Coronary artery (tissue), 2 donors: ENCODE measurements at regions not wholly inside any gene's neighbourhood (a gene's known extent, or its start where the extent isn't known, plus 50 kb on each side); places are given as distances from the start of the nearest gene placed in this dataset.
"Not testable (repeated sequence)": the region's sequence is repeated elsewhere in the genome, so short reads cannot be mapped to it uniquely, and the experiment has no call there.

ENCODE experiments used
- DNase-seq: peaks from one replicate; pipeline ENCODE4 v3.0.0-alpha.2; 2017; ENCODE audit warnings: low spot score
- H3K27ac ChIP-seq, 2 donors: fragments of 200-600 bp; sonication (generic); one replicate each; pipeline ENCODE4 v1.5.1; 2016 to 2019
- H3K4me3 ChIP-seq: fragments of 200-600 bp; sonication (generic); 2 replicates; pipeline ENCODE4 v1.5.1; 2016; ENCODE audit warnings: mild to moderate bottlenecking, moderate library complexity
- CTCF ChIP-seq: fragments of 200-600 bp; sonication (generic); IDR thresholded peaks from one replicate; pipeline ENCODE4 v1.5.1; 2019; ENCODE audit warnings: antibody characterized with exemption

- no peak overlapping the region for H3K27ac ChIP-seq
Observed at GRCh38 chr5:32869216-32869615, 158.1 kb downstream of the NPR3 start.

GRCh38 chr5:32876791-32877190 lies 165.7 kb downstream of the NPR3 start:
- DNase-seq: no peak
- no peak overlapping the region for H3K4me3 ChIP-seq
- no peak for TF ChIP-seq CTCF

More at GRCh38 chr5:32869216-32869615, 158.1 kb downstream of the NPR3 start:
- no peak overlapping the region for H3K4me3 ChIP-seq
- DNase-seq: no peak
- no peak for TF ChIP-seq CTCF

GRCh38 chr5:32879364-32879763 lies 168.2 kb downstream of the NPR3 start:
- not testable (repeated sequence) for H3K27ac ChIP-seq, H3K4me3 ChIP-seq, DNase-seq

More at GRCh38 chr5:32876791-32877190, 165.7 kb downstream of the NPR3 start:
- H3K27ac ChIP-seq: no peak overlapping the region

- DNase-seq: no peak
- H3K4me3 ChIP-seq: no peak overlapping the region
- TF ChIP-seq CTCF: no peak
- H3K27ac ChIP-seq: no peak overlapping the region
Observed at GRCh38 chr5:32880796-32881195, 169.7 kb downstream of the NPR3 start.

GRCh38 chr5:32887390-32887789 lies 176.3 kb downstream of the NPR3 start:
- no peak for DNase-seq
- TF ChIP-seq CTCF: no peak
- H3K4me3 ChIP-seq: no peak overlapping the region
- H3K27ac ChIP-seq: no peak overlapping the region

- H3K27ac ChIP-seq: no peak overlapping the region
- H3K4me3 ChIP-seq: no peak overlapping the region
- DNase-seq: no peak
- TF ChIP-seq CTCF: no peak
Observed at GRCh38 chr5:32889078-32889477, 178.0 kb downstream of the NPR3 start.

- H3K4me3 ChIP-seq: no peak overlapping the region
- TF ChIP-seq CTCF: no peak
- DNase-seq: no peak
- no peak overlapping the region for H3K27ac ChIP-seq
Observed at GRCh38 chr5:32903613-32904012, 192.5 kb downstream of the NPR3 start.

- H3K4me3 ChIP-seq: no peak overlapping the region
- no peak for TF ChIP-seq CTCF
- no peak overlapping the region for H3K27ac ChIP-seq
- no peak for DNase-seq
Observed at GRCh38 chr5:32908641-32909040, 197.5 kb downstream of the NPR3 start.
